Mammary epithelial cell (primary cell): ENCODE measurements at regions not wholly inside any gene's neighbourhood (a gene's known extent, or its start where the extent isn't known, plus 50 kb on each side); places are given as distances from the start of the nearest gene placed in this dataset.

Experiments
- CTCF ChIP-seq, 2 donors: IDR thresholded peaks in 1 of 2; conservative IDR thresholded peaks in 1 of 2; 2 replicates each; pipeline ENCODE4 v1.5.1; 2011 to 2012; ENCODE audit warnings: inconsistent platforms in 2 of 2, low read length in 2 of 2, mild to moderate bottlenecking in 2 of 2, control low read depth in 1 of 2, low read depth in 1 of 2; ENCODE audit not compliant: insufficient read depth in 1 of 2; ENCODE audit errors: extremely low read depth in 1 of 2
- EZH2 ChIP-seq: IDR thresholded peaks from 2 replicates; pipeline ENCODE4 v1.6.1; 2012; ENCODE audit warnings: low read length, inconsistent platforms, borderline replicate concordance

- no peak for TF ChIP-seq EZH2
- no peak for TF ChIP-seq CTCF (conservative IDR thresholded peaks at IDR 0.05 in 1 of 2, IDR thresholded peaks at IDR 0.05 in 1 of 2; ENCODE audit: extremely low read depth in 1 of 2, insufficient read depth in 1 of 2, low read depth in 1 of 2, low read length in 2 of 2)
Measured at GRCh38 chr22:26825960-26826935, 168.9 kb downstream of the MIAT start.
